ENCODE measurements at regions not wholly inside any gene's neighbourhood (a gene's known extent, or its start where the extent isn't known, plus 50 kb on each side); places are given as distances from the start of the nearest gene placed in this dataset.

- 83 to 86% methylated on average over 1 of the region's 1 CpG for WGBS, 2 experiments (ENCODE audit: insufficient coverage in 1 of 2, insufficient read length in 1 of 2)
These were observed 481.8 kb upstream of the NFIA start for GRCh38 chr1:60600532-60600931.

GRCh38 chr1:60599574-60599973 lies 482.8 kb upstream of the NFIA start:
- H3K4me1 Mint-ChIP-seq, result no peaks in the 10 kb centered on the region
- TF ChIP-seq CTCF (conservative IDR thresholded peaks at IDR 0.05), result no peak
- no peaks in the 10 kb centered on the region for H3K27me3 Mint-ChIP-seq (ENCODE audit: insufficient read depth)

More at GRCh38 chr1:60600532-60600931, 481.8 kb upstream of the NFIA start:
- no peaks in the 10 kb centered on the region for H3K36me3 ChIP-seq (ENCODE audit: control insufficient read depth, insufficient read depth, low read length)
- no peak for TF ChIP-seq CTCF (conservative IDR thresholded peaks at IDR 0.05)
- no peaks in the 10 kb centered on the region for H3K27me3 Mint-ChIP-seq (ENCODE audit: insufficient read depth)
- no peak overlapping the region for H3K9ac ChIP-seq (ENCODE audit: extremely low read depth, low read length, poor library complexity, severe bottlenecking)
- H3K27ac Mint-ChIP-seq, result no peak overlapping the region
- no peak overlapping the region for H3K4me3 Mint-ChIP-seq
- H3K27ac ChIP-seq (ENCODE audit: low read depth, low read length), result no peak overlapping the region
- no peaks in the 10 kb centered on the region for H3K36me3 Mint-ChIP-seq (ENCODE audit: low read depth)
- no peak overlapping the region for H3K4me3 ChIP-seq (ENCODE audit: low read length)
- H3K27me3 ChIP-seq (ENCODE audit: control insufficient read depth, insufficient read depth, low read length, poor library complexity, severe bottlenecking), result no peaks in the 10 kb centered on the region
- no peak for DNase-seq
- H3K9me3 Mint-ChIP-seq, result peaks cover 15% of the 10 kb centered on the region
- H3K4me1 Mint-ChIP-seq, result no peaks in the 10 kb centered on the region
- H3K9me3 ChIP-seq (ENCODE audit: control insufficient read depth, low read length), result peaks cover 8% of the 10 kb centered on the region
- no peaks in the 10 kb centered on the region for H3K4me1 ChIP-seq (ENCODE audit: control insufficient read depth, insufficient read depth, low read length)

GRCh38 chr1:60598041-60598910 lies 484.1 kb upstream of the NFIA start:
- WGBS, 2 experiments (ENCODE audit: insufficient coverage in 1 of 2, insufficient read length in 1 of 2), result 77 to 85% methylated on average over 3 to 5 of the region's 5 CpGs
- Mint-ChIP-seq H3K4me1 (no peaks in the 10 kb centered on the region), H3K4me3 (no peak overlapping the region), H3K27me3 (ENCODE audit: insufficient read depth) (no peaks in the 10 kb centered on the region), H3K27ac (no peak overlapping the region), H3K36me3 (ENCODE audit: low read depth) (no peaks in the 10 kb centered on the region), H3K9me3 (peaks cover 5% of the 10 kb centered on the region)
- Histone ChIP-seq H3K9ac (ENCODE audit: extremely low read depth, low read length, poor library complexity, severe bottlenecking) (no peak overlapping the region), H3K4me3 (ENCODE audit: low read length) (no peak overlapping the region), H3K9me3 (ENCODE audit: control insufficient read depth, low read length) (peaks cover 8% of the 10 kb centered on the region), H3K4me1 (ENCODE audit: control insufficient read depth, insufficient read depth, low read length) (no peaks in the 10 kb centered on the region), H3K27me3 (ENCODE audit: control insufficient read depth, insufficient read depth, low read length, poor library complexity, severe bottlenecking) (no peaks in the 10 kb centered on the region), H3K36me3 (ENCODE audit: control insufficient read depth, insufficient read depth, low read length) (no peaks in the 10 kb centered on the region), H3K27ac (ENCODE audit: low read depth, low read length) (no peak overlapping the region)
- no peak for TF ChIP-seq CTCF (conservative IDR thresholded peaks at IDR 0.05)
- no peak for DNase-seq

More at GRCh38 chr1:60599574-60599973, 482.8 kb upstream of the NFIA start:
- Histone ChIP-seq H3K4me3 (ENCODE audit: low read length) (no peak overlapping the region), H3K27ac (ENCODE audit: low read depth, low read length) (no peak overlapping the region), H3K27me3 (ENCODE audit: control insufficient read depth, insufficient read depth, low read length, poor library complexity, severe bottlenecking) (no peaks in the 10 kb centered on the region), H3K4me1 (ENCODE audit: control insufficient read depth, insufficient read depth, low read length) (no peaks in the 10 kb centered on the region), H3K36me3 (ENCODE audit: control insufficient read depth, insufficient read depth, low read length) (no peaks in the 10 kb centered on the region), H3K9ac (ENCODE audit: extremely low read depth, low read length, poor library complexity, severe bottlenecking) (no peak overlapping the region), H3K9me3 (ENCODE audit: control insufficient read depth, low read length) (peaks cover 8% of the 10 kb centered on the region)
- Mint-ChIP-seq H3K4me3 (no peak overlapping the region), H3K27ac (no peak overlapping the region), H3K9me3 (peaks cover 14% of the 10 kb centered on the region), H3K36me3 (ENCODE audit: low read depth) (no peaks in the 10 kb centered on the region)
- 87% methylated on average over 1 of the region's 1 CpG; no CpG with 5 or more reads in 1 of the 2 experiments for WGBS, 2 experiments (ENCODE audit: insufficient coverage in 1 of 2, insufficient read length in 1 of 2)
- DNase-seq, result no peak
